BJ (cell line): ENCODE measurements at regions not wholly inside any gene's neighbourhood (a gene's known extent, or its start where the extent isn't known, plus 50 kb on each side); places are given as distances from the start of the nearest gene placed in this dataset.

Experiments used
- CTCF ChIA-PET: fragments of 350-600 bp; formaldehyde crosslinking; extraction: SDS; loops from one replicate; lab custom pipeline; 2021; ENCODE audit warnings: antibody characterized with exemption, inconsistent platforms; lab: Yijun Ruan, JAX
- POLR2A ChIA-PET: fragments of 300-600 bp; sonication (Branson Sonifier 250); formaldehyde crosslinking; extraction: SDS; loops from one replicate; lab custom pipeline; 2021; ENCODE audit warnings: antibody characterized with exemption; lab: Charles Lee
- DNase-seq: peaks from one replicate; pipeline ENCODE4 v3.0.0-alpha.2; 2011; ENCODE audit warnings: low read depth
- H3K27me3 ChIP-seq: 2 replicates; pipeline ENCODE4 v1.6.0; 2011; ENCODE audit warnings: low read length; ENCODE audit not compliant: control insufficient read depth, insufficient read depth
- H3K36me3 ChIP-seq: 2 replicates; pipeline ENCODE4 v1.5.1; 2011; ENCODE audit warnings: low read length; ENCODE audit not compliant: control insufficient read depth, insufficient read depth
- H3K4me3 ChIP-seq: 2 replicates; pipeline ENCODE4 v1.5.1; 2011; ENCODE audit warnings: low read depth, mild to moderate bottlenecking, control low read depth, low read length
- TF ChIP-seq, protein P1 (sequence below): IDR thresholded peaks from 2 replicates; pipeline ENCODE4 v1.5.1; 2011; ENCODE audit warnings: low read depth, mild to moderate bottlenecking, control low read depth, inconsistent platforms, low read length, moderate library complexity; ENCODE audit not compliant: insufficient read depth

DNA sequence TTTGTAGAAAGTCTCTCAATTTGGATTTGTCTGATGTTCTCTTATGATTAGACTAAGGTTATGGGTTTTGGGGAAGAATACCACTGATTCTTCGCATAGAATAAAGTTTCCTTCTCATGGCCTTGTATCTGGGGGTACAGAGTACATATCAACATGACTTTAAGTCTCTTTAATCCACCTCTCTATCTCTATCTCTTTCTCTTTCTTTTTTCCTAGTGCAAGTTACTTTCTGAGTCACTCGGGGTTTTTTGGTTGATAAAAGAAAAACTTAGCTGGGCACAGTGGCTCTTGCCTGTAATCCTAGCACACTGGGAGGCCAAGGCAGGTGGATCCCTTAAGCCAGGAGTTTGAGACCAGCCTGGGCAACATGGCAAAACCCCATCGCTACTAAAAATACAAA lies 100.1 kb upstream of the MAP4K3 start:
- POLR2A ChIA-PET = no interaction called here
- CTCF ChIA-PET = interaction anchor here (1.2 kb wide), 1 partner anchor 30 kb away, joined by 3 read pairs; no protein-coding TSS in a partner anchor
- TF ChIP-seq, protein P1, sequence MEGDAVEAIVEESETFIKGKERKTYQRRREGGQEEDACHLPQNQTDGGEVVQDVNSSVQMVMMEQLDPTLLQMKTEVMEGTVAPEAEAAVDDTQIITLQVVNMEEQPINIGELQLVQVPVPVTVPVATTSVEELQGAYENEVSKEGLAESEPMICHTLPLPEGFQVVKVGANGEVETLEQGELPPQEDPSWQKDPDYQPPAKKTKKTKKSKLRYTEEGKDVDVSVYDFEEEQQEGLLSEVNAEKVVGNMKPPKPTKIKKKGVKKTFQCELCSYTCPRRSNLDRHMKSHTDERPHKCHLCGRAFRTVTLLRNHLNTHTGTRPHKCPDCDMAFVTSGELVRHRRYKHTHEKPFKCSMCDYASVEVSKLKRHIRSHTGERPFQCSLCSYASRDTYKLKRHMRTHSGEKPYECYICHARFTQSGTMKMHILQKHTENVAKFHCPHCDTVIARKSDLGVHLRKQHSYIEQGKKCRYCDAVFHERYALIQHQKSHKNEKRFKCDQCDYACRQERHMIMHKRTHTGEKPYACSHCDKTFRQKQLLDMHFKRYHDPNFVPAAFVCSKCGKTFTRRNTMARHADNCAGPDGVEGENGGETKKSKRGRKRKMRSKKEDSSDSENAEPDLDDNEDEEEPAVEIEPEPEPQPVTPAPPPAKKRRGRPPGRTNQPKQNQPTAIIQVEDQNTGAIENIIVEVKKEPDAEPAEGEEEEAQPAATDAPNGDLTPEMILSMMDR = no peak
- no peak overlapping the region for H3K4me3 ChIP-seq
- no peaks in the 10 kb centered on the region for H3K36me3 ChIP-seq
- no peaks in the 10 kb centered on the region for H3K27me3 ChIP-seq
- DNase-seq = no peak

DNA sequence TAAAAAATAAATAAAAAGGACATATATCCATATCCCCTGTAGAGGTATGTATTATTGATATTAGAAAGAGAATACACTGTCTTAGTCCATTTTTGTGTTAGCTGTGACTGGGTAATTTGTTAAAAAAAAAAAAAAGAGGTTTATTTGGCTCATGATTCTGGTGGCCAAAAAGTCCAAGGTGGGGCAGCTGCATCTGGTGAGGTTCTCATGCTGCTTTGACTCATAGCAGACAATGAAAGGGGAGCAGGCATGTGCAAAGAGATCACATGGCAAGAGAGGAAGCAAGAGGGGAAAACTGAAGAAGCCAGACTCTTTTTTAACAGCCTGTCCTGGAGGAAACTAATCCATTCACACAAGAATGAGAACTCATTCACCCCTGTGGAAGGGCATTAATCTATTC lies 101.6 kb upstream of the MAP4K3 start:
- no peaks in the 10 kb centered on the region for H3K27me3 ChIP-seq
- TF ChIP-seq, protein P1 = no peak
- ChIA-PET POLR2A (no interaction called here), CTCF (interaction anchor here (1.6 kb wide), 1 partner anchor 12 kb away, joined by 5 read pairs; no protein-coding TSS in a partner anchor)
- H3K4me3 ChIP-seq = no peak overlapping the region
- H3K36me3 ChIP-seq = no peaks in the 10 kb centered on the region
- no peak for DNase-seq

DNA sequence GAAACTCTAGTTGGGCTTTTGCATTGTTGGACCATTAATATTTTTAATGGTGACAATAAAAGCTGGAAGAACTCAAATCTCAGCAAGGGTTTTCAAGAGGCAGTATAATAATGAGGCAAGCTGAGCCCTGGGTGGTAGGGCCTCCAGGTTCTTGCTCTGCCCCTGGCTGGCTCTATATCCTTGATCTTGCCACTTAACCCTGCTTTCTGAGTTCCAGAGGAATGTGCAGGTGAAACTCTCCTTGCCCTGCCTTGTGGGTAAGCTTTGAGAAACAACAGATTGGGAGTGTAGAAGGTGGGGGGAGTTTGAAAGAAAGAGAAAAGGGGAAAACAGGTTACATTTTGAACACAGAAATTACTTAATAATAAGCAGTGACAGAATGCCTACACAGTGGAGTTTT lies 103.3 kb upstream of the MAP4K3 start:
- Histone ChIP-seq H3K4me3 (no peak overlapping the region), H3K27me3 (no peaks in the 10 kb centered on the region), H3K36me3 (no peaks in the 10 kb centered on the region)
- DNase-seq = no peak
- ChIA-PET CTCF (interaction anchor here (1.6 kb wide), 2 partner anchors 11 to 16 kb away, joined by 5 read pairs; no protein-coding TSS in a partner anchor), POLR2A (no interaction called here)
- TF ChIP-seq, protein P1 = no peak

DNA sequence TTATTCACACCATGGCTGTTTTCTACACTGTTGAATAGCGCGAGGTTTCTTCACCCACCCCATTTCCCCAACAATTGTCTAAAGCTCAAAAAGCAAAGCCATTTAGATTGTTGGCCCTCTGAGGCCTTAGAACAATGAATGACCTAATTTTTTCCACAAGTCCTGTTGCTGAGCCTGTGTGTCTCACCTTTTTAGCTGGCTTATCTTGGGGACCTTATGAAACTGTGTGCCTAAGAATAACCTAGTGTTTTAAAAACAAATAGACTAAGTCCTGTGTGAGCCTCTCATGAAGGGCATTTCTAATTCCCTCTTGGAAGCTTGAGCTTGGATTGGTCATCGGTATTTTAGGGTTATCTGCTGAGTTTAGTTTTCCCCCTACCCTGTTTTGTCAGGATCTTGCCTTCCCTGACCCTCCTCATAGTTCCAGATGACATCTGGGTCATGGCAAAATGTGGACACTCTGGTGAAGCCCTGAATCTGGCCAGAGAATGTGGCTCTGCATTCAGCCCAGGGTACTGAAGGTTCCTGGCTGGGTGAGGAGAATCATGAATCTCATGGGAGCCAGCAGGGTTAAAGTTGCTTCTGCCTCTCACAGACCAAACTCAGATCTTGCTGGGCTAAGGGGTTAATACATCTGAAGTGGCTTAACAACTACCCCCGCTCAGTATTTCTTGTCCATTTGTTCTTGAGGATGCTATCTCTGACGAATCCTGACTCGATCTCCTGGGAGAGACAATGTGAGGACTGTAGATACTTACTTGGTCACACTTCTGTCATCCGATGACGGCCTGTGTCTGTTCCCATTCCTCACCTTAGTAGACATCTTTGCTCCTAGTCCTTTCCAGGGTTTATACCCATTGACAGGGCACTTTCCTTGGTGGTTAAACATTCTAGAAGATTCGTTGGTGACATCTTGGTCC lies 104.2 kb upstream of the MAP4K3 start:
- H3K36me3 ChIP-seq = no peaks in the 10 kb centered on the region
- CTCF ChIA-PET = interaction anchor here (1.0 to 1.6 kb wide), 2 partner anchors 9 to 17 kb away, joined by 3 to 5 read pairs; no protein-coding TSS in a partner anchor

DNA sequence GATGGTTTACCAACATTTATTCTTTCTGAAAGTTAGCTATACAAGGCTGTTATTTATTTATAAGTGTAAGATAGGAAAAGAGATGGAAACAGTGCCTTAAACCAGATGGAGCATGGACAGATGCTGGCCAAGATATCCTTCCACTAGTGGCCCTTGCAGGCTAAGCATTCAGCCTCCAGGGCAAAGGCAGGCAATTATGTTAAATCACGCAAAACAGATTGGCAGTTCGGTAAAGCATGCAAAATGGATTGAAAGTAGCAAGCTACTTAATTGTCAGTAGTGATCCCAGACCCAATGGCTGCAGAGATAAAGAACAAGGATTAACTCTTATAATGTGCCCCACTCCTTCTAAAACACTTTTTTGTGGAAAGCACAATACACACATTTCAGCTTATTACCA lies 105.4 kb upstream of the MAP4K3 start:
- Histone ChIP-seq H3K4me3 (no peak overlapping the region), H3K27me3 (no peaks in the 10 kb centered on the region), H3K36me3 (no peaks in the 10 kb centered on the region)
- TF ChIP-seq, protein P1 = no peak
- DNase-seq = no peak
- ChIA-PET CTCF (no interaction called here), POLR2A (interaction anchor here (0.6 kb wide), 2 partner anchors 108 to 154 kb away, joined by 5 read pairs; no protein-coding TSS in a partner anchor)

More for the DNA sequence above, 104.2 kb upstream of the MAP4K3 start:
- TF ChIP-seq, protein P1 = no peak
- DNase-seq = no peak
- POLR2A ChIA-PET = no interaction called here
- no peaks in the 10 kb centered on the region for H3K27me3 ChIP-seq
- H3K4me3 ChIP-seq = no peak overlapping the region
